ENCODE measurements at regions not wholly inside any gene's neighbourhood (a gene's known extent, or its start where the extent isn't known, plus 50 kb on each side); places are given as distances from the start of the nearest gene placed in this dataset.

DNA sequence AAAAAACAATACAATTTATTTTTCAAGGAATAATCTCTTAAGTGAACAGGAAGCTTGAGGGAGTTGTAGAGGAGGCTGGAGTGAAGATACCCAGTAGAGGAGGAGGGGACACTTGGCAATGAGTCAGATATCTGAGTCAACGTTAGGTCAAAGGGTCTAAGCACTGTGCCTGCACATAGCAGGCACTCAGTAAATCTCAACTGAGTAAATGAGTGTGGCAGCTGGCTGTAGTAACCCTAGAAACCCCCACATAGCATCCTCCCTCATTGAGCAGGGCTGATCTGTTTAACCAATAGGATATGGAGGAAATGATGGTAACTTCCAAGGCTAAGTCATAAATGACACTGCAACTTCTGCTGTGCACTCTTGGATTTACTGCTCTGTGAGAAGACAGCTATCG, 186.0 kb upstream of the FAM241A start:
- TF ChIP-seq, protein P1, sequence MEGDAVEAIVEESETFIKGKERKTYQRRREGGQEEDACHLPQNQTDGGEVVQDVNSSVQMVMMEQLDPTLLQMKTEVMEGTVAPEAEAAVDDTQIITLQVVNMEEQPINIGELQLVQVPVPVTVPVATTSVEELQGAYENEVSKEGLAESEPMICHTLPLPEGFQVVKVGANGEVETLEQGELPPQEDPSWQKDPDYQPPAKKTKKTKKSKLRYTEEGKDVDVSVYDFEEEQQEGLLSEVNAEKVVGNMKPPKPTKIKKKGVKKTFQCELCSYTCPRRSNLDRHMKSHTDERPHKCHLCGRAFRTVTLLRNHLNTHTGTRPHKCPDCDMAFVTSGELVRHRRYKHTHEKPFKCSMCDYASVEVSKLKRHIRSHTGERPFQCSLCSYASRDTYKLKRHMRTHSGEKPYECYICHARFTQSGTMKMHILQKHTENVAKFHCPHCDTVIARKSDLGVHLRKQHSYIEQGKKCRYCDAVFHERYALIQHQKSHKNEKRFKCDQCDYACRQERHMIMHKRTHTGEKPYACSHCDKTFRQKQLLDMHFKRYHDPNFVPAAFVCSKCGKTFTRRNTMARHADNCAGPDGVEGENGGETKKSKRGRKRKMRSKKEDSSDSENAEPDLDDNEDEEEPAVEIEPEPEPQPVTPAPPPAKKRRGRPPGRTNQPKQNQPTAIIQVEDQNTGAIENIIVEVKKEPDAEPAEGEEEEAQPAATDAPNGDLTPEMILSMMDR (IDR thresholded peaks at IDR 0.05), result no peak
- TF ChIP-seq POLR2A (IDR thresholded peaks at IDR 0.05), result no peak

Measured in right lobe of liver (tissue), 4 donors.